IMR-90 (cell line): ENCODE measurements at regions not wholly inside any gene's neighbourhood (a gene's known extent, or its start where the extent isn't known, plus 50 kb on each side); places are given as distances from the start of the nearest gene placed in this dataset.

ENCODE experiments used
- ATAC-seq: fragments of 200-7000 bp; cut with Tn5 transposase; 2 replicates; pipeline ENCODE4 v1.9.1; 2020; ENCODE audit warnings: low read depth, mild to moderate bottlenecking, moderate library complexity
- BruUV-seq: library from RNA; stranded (reverse); fragments of 400-500 nt; replicated peaks from 2 replicates; lab custom pipeline; 2021; lab: Mats Ljungman, UMichigan
- CTCF ChIA-PET: fragments of 300-600 bp; formaldehyde crosslinking; extraction: SDS; loops from one replicate; lab custom pipeline; 2021; ENCODE audit warnings: antibody characterized with exemption; lab: Yijun Ruan, JAX
- POLR2A ChIA-PET: fragments of 300-600 bp; sonication (Branson Sonifier 250); formaldehyde crosslinking; loops from one replicate; lab custom pipeline; 2022; ENCODE audit warnings: antibody characterized with exemption; ENCODE audit not compliant: unreplicated experiment; lab: Charles Lee
- DNase-seq: peaks from one replicate; pipeline ENCODE4 v3.0.0; 2013
- H2AFZ ChIP-seq: replicated peaks from 2 replicates; pipeline ENCODE3; 2013; ENCODE audit warnings: low read length, mild to moderate bottlenecking; ENCODE audit not compliant: poor library complexity
- H2AK5ac ChIP-seq: 2 replicates; pipeline ENCODE4 v1.6.1; 2013; ENCODE audit warnings: low read depth, low read length, inconsistent platforms
- H2AK9ac ChIP-seq: replicated peaks from 2 replicates; pipeline ENCODE3; 2013; ENCODE audit warnings: mild to moderate bottlenecking, low read depth, low read length, moderate library complexity; ENCODE audit not compliant: poor library complexity
- H2BK120ac ChIP-seq: 2 replicates; pipeline ENCODE4 v1.6.1; 2013; ENCODE audit warnings: low read depth, low read length, inconsistent platforms
- H2BK15ac ChIP-seq: 3 replicates; pipeline ENCODE4 v1.6.1; 2013; ENCODE audit warnings: low read depth, low read length, inconsistent platforms
- H2BK20ac ChIP-seq: 2 replicates; pipeline ENCODE4 v1.6.1; 2013; ENCODE audit warnings: low read depth, mild to moderate bottlenecking, inconsistent platforms, low read length, moderate library complexity
- H2BK5ac ChIP-seq: 2 replicates; pipeline ENCODE4 v1.6.1; 2013; ENCODE audit warnings: mild to moderate bottlenecking, low read depth, low read length, inconsistent platforms; ENCODE audit not compliant: poor library complexity, severe bottlenecking
- H3K14ac ChIP-seq: replicated peaks from 2 replicates; pipeline ENCODE4 v1.6.1; 2013; ENCODE audit warnings: low read depth, low read length, inconsistent platforms
- H3K18ac ChIP-seq: 2 replicates; pipeline ENCODE4 v1.6.1; 2013; ENCODE audit warnings: low read depth, low read length, control low read depth
- H3K23ac ChIP-seq: 2 replicates; pipeline ENCODE4 v1.6.1; 2013; ENCODE audit warnings: low read depth, low read length, inconsistent platforms
- H3K27ac ChIP-seq: 2 replicates; pipeline ENCODE4 v1.5.1; 2013; ENCODE audit warnings: mild to moderate bottlenecking, control low read depth, low read length; ENCODE audit not compliant: insufficient read depth
- H3K27me3 ChIP-seq: 2 replicates; pipeline ENCODE4 v1.6.1; 2013; ENCODE audit warnings: low read length; ENCODE audit not compliant: control insufficient read depth, insufficient read depth
- H3K36me3 ChIP-seq: 2 replicates; pipeline ENCODE4 v1.6.1; 2013; ENCODE audit warnings: low read length, mixed read lengths; ENCODE audit not compliant: control insufficient read depth, insufficient read depth
- H3K4ac ChIP-seq: 2 replicates; pipeline ENCODE4 v1.6.1; 2013; ENCODE audit warnings: low read depth, low read length, inconsistent platforms
- H3K4me1 ChIP-seq: 2 replicates; pipeline ENCODE4 v1.6.1; 2013; ENCODE audit warnings: low read length, mixed read lengths; ENCODE audit not compliant: control insufficient read depth, insufficient read depth
- H3K4me2 ChIP-seq: 2 replicates; pipeline ENCODE4 v1.6.1; 2013; ENCODE audit warnings: low read depth, mild to moderate bottlenecking, control low read depth, low read length, moderate library complexity
- H3K4me3 ChIP-seq: 2 replicates; pipeline ENCODE4 v1.5.1; 2013; ENCODE audit warnings: low read depth, mild to moderate bottlenecking, control low read depth, low read length, moderate library complexity; ENCODE audit not compliant: insufficient read depth
- H3K56ac ChIP-seq: 2 replicates; pipeline ENCODE4 v1.6.1; 2013; ENCODE audit warnings: low read length, inconsistent platforms; ENCODE audit not compliant: insufficient read depth; ENCODE audit errors: extremely low read depth
- H3K79me1 ChIP-seq, 2 experiments: 2 replicates each; pipeline ENCODE4 v1.6.1; 2013; ENCODE audit warnings: low read length in 2 of 2, inconsistent platforms in 1 of 2, low read depth in 1 of 2
- H3K9ac ChIP-seq: 2 replicates; pipeline ENCODE4 v1.6.1; 2013; ENCODE audit warnings: low read depth, low read length, control low read depth
- H3K9me1 ChIP-seq: 2 replicates; pipeline ENCODE4 v1.6.1; 2013; ENCODE audit warnings: low read length, inconsistent platforms; ENCODE audit not compliant: insufficient read depth
- H3K9me3 ChIP-seq: 2 replicates; pipeline ENCODE4 v1.6.1; 2013; ENCODE audit warnings: low read length; ENCODE audit not compliant: control insufficient read depth, insufficient read depth
- H4K20me1 ChIP-seq: 2 replicates; pipeline ENCODE4 v1.6.1; 2013; ENCODE audit warnings: low read length, inconsistent platforms; ENCODE audit not compliant: insufficient read depth
- H4K5ac ChIP-seq: 2 replicates; pipeline ENCODE4 v1.6.1; 2013; ENCODE audit warnings: mild to moderate bottlenecking, low read depth, low read length, control low read depth
- H4K8ac ChIP-seq, 2 experiments: 2 replicates each; pipeline ENCODE4 v1.6.1; 2013; ENCODE audit warnings: low read depth in 2 of 2, low read length in 2 of 2, control low read depth in 1 of 2, inconsistent platforms in 1 of 2
- H4K91ac ChIP-seq: 2 replicates; pipeline ENCODE4 v1.6.1; 2013; ENCODE audit warnings: low read depth, low read length, inconsistent platforms; ENCODE audit not compliant: insufficient read depth
- BHLHE40 ChIP-seq: fragments of 150-350 bp; IDR thresholded peaks from 2 replicates; pipeline ENCODE4 v1.6.1; 2016; ENCODE audit warnings: mild to moderate bottlenecking, low read depth, low read length
- CEBPB ChIP-seq: IDR thresholded peaks from 2 replicates; pipeline ENCODE4 v1.6.1; 2012; ENCODE audit warnings: low read depth, low read length, improper control_type of control experiment
- CHD1 ChIP-seq: IDR thresholded peaks from 2 replicates; pipeline ENCODE4 v1.6.1; 2012; ENCODE audit warnings: low read depth, low read length, improper control_type of control experiment
- CTCF ChIP-seq: conservative IDR thresholded peaks from 2 replicates; pipeline ENCODE4 v1.5.1; 2012; ENCODE audit warnings: mild to moderate bottlenecking, low read depth, low read length, improper control_type of control experiment
- ELK1 ChIP-seq: fragments of 150-350 bp; IDR thresholded peaks from 2 replicates; pipeline ENCODE4 v1.6.1; 2016; ENCODE audit warnings: low read depth, mild to moderate bottlenecking, low read length, moderate library complexity, borderline replicate concordance
- FOS ChIP-seq: fragments of 150-350 bp; IDR thresholded peaks from 2 replicates; pipeline ENCODE4 v1.6.1; 2016; ENCODE audit warnings: low read depth, low read length
- MAFK ChIP-seq: IDR thresholded peaks from 2 replicates; pipeline ENCODE4 v1.6.1; 2012; ENCODE audit warnings: low read depth, low read length, improper control_type of control experiment
- MAZ ChIP-seq: IDR thresholded peaks from 2 replicates; pipeline ENCODE4 v1.6.1; 2012; ENCODE audit warnings: low read depth, mild to moderate bottlenecking, low read length, improper control_type of control experiment, moderate library complexity, borderline replicate concordance
- MXI1 ChIP-seq: IDR thresholded peaks from 2 replicates; pipeline ENCODE4 v1.6.1; 2012; ENCODE audit warnings: low read depth, mild to moderate bottlenecking, low read length, moderate library complexity, borderline replicate concordance
- NFE2L2 ChIP-seq: fragments of 150-350 bp; IDR thresholded peaks from 2 replicates; pipeline ENCODE4 v1.6.1; 2016; ENCODE audit warnings: low read depth, mild to moderate bottlenecking, low read length
- POLR2A ChIP-seq: IDR thresholded peaks from 2 replicates; pipeline ENCODE4 v1.6.1; 2012; ENCODE audit warnings: mild to moderate bottlenecking, low read depth, low read length
- RAD21 ChIP-seq: IDR thresholded peaks from 2 replicates; pipeline ENCODE4 v1.6.1; 2012; ENCODE audit warnings: low read length, improper control_type of control experiment
- RCOR1 ChIP-seq: IDR thresholded peaks from 2 replicates; pipeline ENCODE4 v1.6.1; 2012; ENCODE audit warnings: mild to moderate bottlenecking, low read length, improper control_type of control experiment; ENCODE audit not compliant: insufficient replicate concordance
- RFX5 ChIP-seq: IDR thresholded peaks from 2 replicates; pipeline ENCODE4 v1.8.0; 2012; ENCODE audit warnings: low read depth, mild to moderate bottlenecking, low read length, moderate library complexity
- SMC3 ChIP-seq: fragments of 150-350 bp; IDR thresholded peaks from 2 replicates; pipeline ENCODE4 v1.6.1; 2016; ENCODE audit warnings: low read depth, mild to moderate bottlenecking, antibody characterized with exemption, low read length, moderate library complexity
- USF2 ChIP-seq: fragments of 150-350 bp; IDR thresholded peaks from 2 replicates; pipeline ENCODE4 v1.6.1; 2017; ENCODE audit warnings: mild to moderate bottlenecking, antibody characterized with exemption, low read length, low read depth
- WGBS, 2 experiments: methylation state at CpG; one replicate each; pipeline versions ENCODE4 v1.1.5 to v1.1.7; 2013; ENCODE audit warnings: missing lambda C conversion rate in 2 of 2; ENCODE audit not compliant: insufficient read length in 1 of 2; ENCODE audit errors: extremely low coverage in 2 of 2; 5-methylcytosine and 5-hydroxymethylcytosine counted together
- dilution Hi-C: fragments of 300-500 bp; cut with HindIII; formaldehyde crosslinking; loops from one replicate; pipeline ENCODE4 v1.14.3; 2018; ENCODE audit warnings: low sequenced_read_pairs; ENCODE audit not compliant: unreplicated experiment
- in situ Hi-C: fragments of 300-500 bp; cut with MboI; formaldehyde crosslinking; loops from 3 replicates; pipeline ENCODE4 v1.14.3; 2019; ENCODE audit warnings: low sequenced_read_pairs, inconsistent platforms, mixed read lengths
- intact Hi-C: fragments of 100-400 bp; cut with micrococcal nuclease; formaldehyde crosslinking; loops from 2 replicates; pipeline ENCODE4 v1.10.0; 2022

GRCh38 chr12:74317078-74317601 is 220.5 kb upstream of the ATXN7L3B start:
- Histone ChIP-seq H4K20me1 (no peaks in the 10 kb centered on the region), H3K4me3 (no peak overlapping the region), H3K4me1 (no peaks in the 10 kb centered on the region), H3K56ac (no peak overlapping the region), H3K27ac (no peak overlapping the region), H3K18ac (no peak overlapping the region), H3K14ac (no peak overlapping the region), H4K91ac (no peak overlapping the region), H2AK9ac (no peak overlapping the region), H3K27me3 (no peaks in the 10 kb centered on the region), H3K23ac (no peak overlapping the region), H2BK20ac (no peak overlapping the region), H3K4ac (no peak overlapping the region), H3K79me1 (no peaks in the 10 kb centered on the region), H4K5ac (no peak overlapping the region), H2BK5ac (no peak overlapping the region), H3K9me1 (no peaks in the 10 kb centered on the region), H3K4me2 (no peak overlapping the region), H2AFZ (no peak overlapping the region), H2BK15ac (no peak overlapping the region), H3K9ac (no peak overlapping the region), H2AK5ac (no peak overlapping the region), H3K36me3 (no peaks in the 10 kb centered on the region), H2BK120ac (no peak overlapping the region), H4K8ac (no peak overlapping the region), H3K9me3 (peaks cover 2% of the 10 kb centered on the region; the same call in 1 of the 2 replicates)
- TF ChIP-seq FOS (no peak), MAZ (no peak), CHD1 (no peak), RAD21 (no peak), MXI1 (no peak), USF2 (no peak), NFE2L2 (no peak), CTCF (no peak), POLR2A (no peak), ELK1 (no peak), BHLHE40 (no peak), MAFK (no peak), RCOR1 (no peak), CEBPB (no peak), RFX5 (no peak), SMC3 (no peak)
- POLR2A ChIA-PET: no interaction called here
- no TSS peak for BruUV-seq
- DNase-seq (no peak), ATAC-seq (no peak)
- in situ Hi-C loops: no loop called here
- intact Hi-C loops: no loop called here
- CTCF ChIA-PET: no interaction called here
- no CpG with 5 or more reads among the region's 2 CpGs for WGBS, 2 experiments
- dilution Hi-C loops: no loop called here
